IPS-15b (cell line): ENCODE measurements at regions not wholly inside any gene's neighbourhood (a gene's known extent, or its start where the extent isn't known, plus 50 kb on each side); places are given as distances from the start of the nearest gene placed in this dataset.
"Not testable (repeated sequence)": the region's sequence is repeated elsewhere in the genome, so short reads cannot be mapped to it uniquely, and the experiment has no call there.

ENCODE experiments used
- H3K27me3 ChIP-seq: one replicate; pipeline ENCODE4 v1.6.1; 2013; ENCODE audit warnings: low read length; ENCODE audit not compliant: control insufficient read depth, insufficient read depth
- H3K36me3 ChIP-seq: one replicate; pipeline ENCODE4 v1.6.1; 2013; ENCODE audit warnings: low read length; ENCODE audit not compliant: control insufficient read depth, insufficient read depth
- H3K4me1 ChIP-seq: one replicate; pipeline ENCODE4 v1.6.1; 2013; ENCODE audit warnings: mild to moderate bottlenecking, low read length; ENCODE audit not compliant: control insufficient read depth, insufficient read depth
- H3K4me3 ChIP-seq: one replicate; pipeline ENCODE4 v1.5.1; 2013; ENCODE audit warnings: low read depth, low read length
- H3K9ac ChIP-seq: one replicate; pipeline ENCODE4 v1.6.1; 2013; ENCODE audit warnings: low read depth, mild to moderate bottlenecking, low read length
- H3K9me3 ChIP-seq: one replicate; pipeline ENCODE4 v1.6.1; 2013; ENCODE audit warnings: mild to moderate bottlenecking, low read length; ENCODE audit not compliant: control insufficient read depth, insufficient read depth

DNA sequence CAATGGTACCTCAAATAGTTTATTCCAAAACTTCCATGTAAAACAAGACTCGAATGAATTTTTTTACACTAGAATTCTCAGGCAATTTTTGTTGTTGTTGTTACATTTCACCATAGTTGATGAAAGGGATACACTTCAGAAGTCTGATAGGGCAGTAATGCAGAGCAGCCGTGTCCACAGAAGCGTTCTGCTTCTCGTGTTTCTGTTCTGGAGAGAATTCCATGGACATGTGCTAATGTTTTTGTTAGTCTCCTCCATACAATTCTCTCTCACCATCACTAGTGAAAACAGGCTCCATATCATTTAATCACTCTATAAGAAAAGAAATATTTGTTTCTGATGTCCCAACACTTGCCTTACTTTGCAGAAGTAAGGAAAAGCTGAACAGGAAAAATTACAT lies 606.1 kb downstream of the SLC16A7 start:
- no peaks in the 10 kb centered on the region for H3K9me3 ChIP-seq
- H3K4me3 ChIP-seq = no peak overlapping the region
- H3K36me3 ChIP-seq = no peaks in the 10 kb centered on the region
- H3K9ac ChIP-seq = no peak overlapping the region
- no peaks in the 10 kb centered on the region for H3K4me1 ChIP-seq
- H3K27me3 ChIP-seq = no peaks in the 10 kb centered on the region

DNA sequence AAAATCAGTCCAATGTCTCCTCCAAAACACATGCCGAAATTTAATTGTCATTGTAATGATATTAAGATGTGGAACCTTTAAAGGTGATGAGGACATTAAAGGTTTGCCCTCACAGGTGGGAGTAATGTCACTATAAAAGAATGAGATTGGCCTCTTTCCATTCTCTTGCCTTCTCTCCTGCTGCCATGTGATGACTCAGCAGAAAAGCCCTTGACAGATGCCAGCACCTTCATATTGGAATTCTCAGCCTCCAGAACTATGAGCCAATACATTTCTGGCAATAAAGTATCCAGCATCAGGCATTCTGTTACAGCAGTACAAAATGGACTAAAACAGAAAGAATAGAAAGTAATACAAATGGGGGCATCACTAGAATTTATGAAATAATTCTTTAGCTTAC lies 609.7 kb downstream of the SLC16A7 start:
- no peak overlapping the region for H3K9ac ChIP-seq
- H3K4me3 ChIP-seq = no peak overlapping the region
- H3K36me3 ChIP-seq = no peaks in the 10 kb centered on the region
- H3K4me1 ChIP-seq = no peaks in the 10 kb centered on the region
- no peaks in the 10 kb centered on the region for H3K27me3 ChIP-seq
- H3K9me3 ChIP-seq = no peaks in the 10 kb centered on the region

DNA sequence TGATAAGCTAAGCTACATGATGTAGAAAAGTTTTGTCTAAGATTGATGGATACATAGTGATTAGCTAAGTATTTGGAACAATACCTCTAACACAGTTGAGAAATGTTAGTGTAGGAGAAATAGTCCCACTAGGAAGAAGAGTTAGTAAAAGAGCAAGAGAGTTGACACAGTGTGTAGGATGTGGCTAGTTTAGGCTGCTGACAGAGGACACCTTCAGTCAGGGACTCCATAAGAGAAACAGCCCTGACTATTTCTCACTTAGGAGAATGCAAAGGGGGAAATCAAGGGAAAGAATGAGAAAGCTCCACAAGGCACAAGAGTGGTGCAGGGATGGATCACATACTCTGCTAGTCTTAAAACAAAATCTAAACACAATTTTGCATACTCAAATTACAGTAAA lies 613.7 kb downstream of the SLC16A7 start:
- H3K9ac ChIP-seq = no peak overlapping the region
- no peaks in the 10 kb centered on the region for H3K27me3 ChIP-seq
- H3K4me3 ChIP-seq = no peak overlapping the region
- no peaks in the 10 kb centered on the region for H3K36me3 ChIP-seq
- H3K4me1 ChIP-seq = no peaks in the 10 kb centered on the region
- no peaks in the 10 kb centered on the region for H3K9me3 ChIP-seq

DNA sequence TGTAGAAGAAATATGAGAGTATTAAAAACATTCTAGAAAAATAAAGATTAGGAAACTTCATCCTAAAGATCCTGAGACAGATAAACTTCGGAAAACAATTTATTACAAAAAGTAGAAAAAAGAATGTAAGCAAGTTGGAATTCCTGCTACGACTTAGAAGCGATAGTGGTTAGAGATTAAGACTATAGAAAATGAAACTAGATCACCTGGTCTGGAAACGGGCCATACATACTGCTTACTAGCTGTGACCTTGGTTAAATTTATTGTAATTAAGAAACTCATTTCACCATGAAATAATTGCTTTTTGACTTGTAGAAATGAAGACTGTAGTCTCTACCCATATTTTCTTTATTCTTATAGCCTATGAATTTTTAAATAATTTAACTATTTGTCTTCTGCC lies 614.1 kb downstream of the SLC16A7 start:
- no peak overlapping the region for H3K4me3 ChIP-seq
- no peaks in the 10 kb centered on the region for H3K9me3 ChIP-seq
- no peaks in the 10 kb centered on the region for H3K27me3 ChIP-seq
- no peaks in the 10 kb centered on the region for H3K4me1 ChIP-seq
- no peaks in the 10 kb centered on the region for H3K36me3 ChIP-seq
- no peak overlapping the region for H3K9ac ChIP-seq

DNA sequence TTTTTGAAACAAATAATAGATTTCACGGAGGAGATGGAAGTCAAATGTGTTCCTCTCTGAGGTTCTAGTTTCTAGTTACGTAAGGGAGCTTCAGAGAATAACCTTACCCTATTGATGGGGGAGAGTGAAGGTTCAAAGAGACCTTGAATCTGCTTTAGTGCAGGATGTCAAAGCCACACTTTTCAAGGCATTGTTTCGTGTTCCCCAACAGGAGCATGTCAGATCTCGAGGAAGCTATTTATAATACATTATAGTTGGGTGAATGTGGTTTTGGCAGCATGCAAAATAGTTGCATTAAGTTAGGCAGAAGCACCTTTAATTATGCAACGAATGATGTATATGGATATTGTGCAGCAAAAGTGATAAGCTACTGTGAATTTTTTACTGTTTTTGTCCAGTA lies 614.9 kb downstream of the SLC16A7 start:
- Histone ChIP-seq H3K9me3 (no peaks in the 10 kb centered on the region), H3K4me3 (no peak overlapping the region), H3K36me3 (no peaks in the 10 kb centered on the region), H3K27me3 (no peaks in the 10 kb centered on the region), H3K4me1 (no peaks in the 10 kb centered on the region), H3K9ac (no peak overlapping the region)

DNA sequence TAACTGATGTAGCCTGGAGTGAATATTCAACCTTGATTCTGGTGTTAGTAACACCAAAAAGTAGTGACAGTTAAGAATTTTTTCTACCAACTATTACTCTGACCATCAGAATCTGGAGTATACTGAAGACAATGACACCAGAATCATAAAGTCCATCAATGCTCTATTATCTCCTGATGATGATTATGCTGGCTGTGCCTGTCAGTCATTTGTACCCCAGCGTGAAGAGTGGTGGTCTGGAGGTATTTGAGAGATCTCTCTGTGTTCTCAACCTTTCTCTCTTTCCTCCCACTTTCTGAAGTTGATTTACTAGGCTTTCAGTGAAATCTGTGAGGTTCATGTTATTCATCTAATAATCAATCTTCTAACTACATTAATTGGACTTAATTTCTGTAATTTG lies 615.4 kb downstream of the SLC16A7 start:
- Histone ChIP-seq H3K4me3 (no peak overlapping the region), H3K27me3 (no peaks in the 10 kb centered on the region), H3K9ac (no peak overlapping the region), H3K36me3 (no peaks in the 10 kb centered on the region), H3K4me1 (no peaks in the 10 kb centered on the region), H3K9me3 (no peaks in the 10 kb centered on the region)

DNA sequence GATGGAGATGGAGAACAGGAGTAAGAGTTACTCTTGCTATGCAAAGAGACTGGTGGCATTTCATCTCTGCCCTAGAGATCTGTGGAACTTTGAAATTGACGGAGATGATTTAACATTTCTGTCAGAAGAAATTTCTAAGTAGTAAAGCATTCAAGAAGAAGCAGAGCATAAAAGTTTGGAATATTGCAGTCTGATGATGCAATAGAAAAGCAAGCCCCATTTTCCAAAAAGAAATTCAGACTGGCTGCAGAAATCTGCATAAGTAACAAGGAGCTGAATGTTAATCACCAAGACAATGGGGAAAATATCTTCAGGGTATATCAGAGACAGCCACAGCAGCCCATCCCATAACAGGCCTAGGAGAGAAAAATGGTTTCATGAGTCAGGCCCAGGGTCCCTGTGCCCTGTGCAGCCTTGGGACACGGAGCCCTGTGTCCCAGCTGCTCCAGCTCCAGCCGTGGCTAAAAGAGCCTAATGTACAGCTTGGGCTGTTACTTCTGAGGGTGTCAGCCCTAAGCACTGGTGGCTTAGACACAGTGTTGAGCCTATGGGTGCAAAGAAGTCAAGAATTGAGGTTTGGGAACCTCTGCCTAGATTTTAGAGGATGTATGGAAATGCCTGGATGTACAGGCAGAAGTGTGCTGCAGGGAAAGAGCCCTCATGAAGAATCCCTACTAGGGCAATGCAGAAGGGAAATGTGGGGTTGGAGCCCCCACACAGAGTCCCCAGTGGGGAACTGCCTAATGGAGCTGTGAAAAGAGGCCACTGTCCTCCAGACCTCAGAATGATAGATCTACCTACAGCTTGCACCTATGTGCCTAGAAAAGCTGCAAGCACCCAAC lies 616.6 kb downstream of the SLC16A7 start:
- no peaks in the 10 kb centered on the region for H3K4me1 ChIP-seq
- H3K36me3 ChIP-seq = no peaks in the 10 kb centered on the region
- no peaks in the 10 kb centered on the region for H3K9me3 ChIP-seq
- H3K4me3 ChIP-seq = no peak overlapping the region
- no peak overlapping the region for H3K9ac ChIP-seq
- H3K27me3 ChIP-seq = no peaks in the 10 kb centered on the region

DNA sequence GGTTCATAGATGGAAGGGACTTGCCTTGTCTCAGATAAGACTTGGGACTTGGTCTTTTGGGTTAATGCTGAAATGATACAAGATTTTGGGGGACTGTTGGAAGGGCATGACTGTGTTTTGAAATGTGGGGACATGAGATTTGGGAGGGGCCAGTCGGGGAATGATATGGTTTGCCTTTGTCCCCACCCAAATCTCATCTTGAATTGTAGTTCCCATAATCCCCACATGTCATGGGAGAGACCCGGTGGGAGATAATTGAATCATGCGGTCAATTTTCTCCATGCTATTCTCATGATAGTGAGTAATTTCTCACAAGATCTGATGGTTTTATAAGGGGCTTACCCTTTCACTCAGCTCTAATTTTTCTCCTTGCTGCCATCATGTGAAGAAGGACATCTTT lies 617.4 kb downstream of the SLC16A7 start:
- not testable (repeated sequence) for H3K36me3 ChIP-seq, H3K4me3 ChIP-seq, H3K4me1 ChIP-seq, H3K9me3 ChIP-seq, H3K27me3 ChIP-seq, H3K9ac ChIP-seq

DNA sequence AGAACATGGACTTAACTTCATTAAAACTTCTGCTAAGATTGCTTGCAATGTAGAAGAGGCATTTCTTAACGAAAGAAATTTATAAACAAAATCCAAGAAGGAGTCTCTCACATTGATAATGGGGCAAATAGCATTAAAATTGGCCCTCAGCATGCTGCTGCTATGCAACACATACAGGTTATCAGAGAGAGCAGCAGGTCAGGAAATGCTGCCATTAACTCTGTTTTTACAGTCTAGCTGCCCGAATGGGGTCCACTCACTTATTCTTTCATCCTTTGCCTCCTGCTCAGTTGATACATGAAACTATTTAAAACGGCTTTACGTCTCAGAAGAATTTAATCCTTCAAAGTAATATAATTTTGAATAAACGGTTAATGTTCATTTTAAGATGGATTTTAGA lies 620.4 kb downstream of the SLC16A7 start:
- no peak overlapping the region for H3K4me3 ChIP-seq
- no peak overlapping the region for H3K9ac ChIP-seq
- no peaks in the 10 kb centered on the region for H3K27me3 ChIP-seq
- no peaks in the 10 kb centered on the region for H3K4me1 ChIP-seq
- H3K9me3 ChIP-seq = no peaks in the 10 kb centered on the region
- H3K36me3 ChIP-seq = no peaks in the 10 kb centered on the region

DNA sequence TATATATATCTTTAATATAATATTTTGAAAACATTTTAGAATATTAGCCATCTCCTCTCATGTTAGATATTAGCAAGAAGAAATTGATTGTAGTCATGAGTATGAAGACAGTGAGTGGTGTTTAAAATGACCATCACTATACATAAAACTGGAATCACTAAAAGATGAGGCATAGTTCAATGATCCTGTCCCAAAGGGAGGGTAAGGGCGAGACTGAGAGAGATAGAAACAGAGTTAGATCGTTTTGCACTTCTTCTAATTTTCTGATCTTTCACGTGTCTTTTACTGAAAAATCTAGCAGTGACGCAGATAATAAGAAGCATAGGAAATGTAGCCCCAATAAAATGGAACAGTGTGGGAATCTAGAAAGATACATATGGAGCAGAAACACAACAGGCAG lies 627.4 kb downstream of the SLC16A7 start:
- Histone ChIP-seq H3K9me3 (no peaks in the 10 kb centered on the region), H3K9ac (no peak overlapping the region), H3K36me3 (no peaks in the 10 kb centered on the region), H3K27me3 (no peaks in the 10 kb centered on the region), H3K4me1 (no peaks in the 10 kb centered on the region), H3K4me3 (no peak overlapping the region)

DNA sequence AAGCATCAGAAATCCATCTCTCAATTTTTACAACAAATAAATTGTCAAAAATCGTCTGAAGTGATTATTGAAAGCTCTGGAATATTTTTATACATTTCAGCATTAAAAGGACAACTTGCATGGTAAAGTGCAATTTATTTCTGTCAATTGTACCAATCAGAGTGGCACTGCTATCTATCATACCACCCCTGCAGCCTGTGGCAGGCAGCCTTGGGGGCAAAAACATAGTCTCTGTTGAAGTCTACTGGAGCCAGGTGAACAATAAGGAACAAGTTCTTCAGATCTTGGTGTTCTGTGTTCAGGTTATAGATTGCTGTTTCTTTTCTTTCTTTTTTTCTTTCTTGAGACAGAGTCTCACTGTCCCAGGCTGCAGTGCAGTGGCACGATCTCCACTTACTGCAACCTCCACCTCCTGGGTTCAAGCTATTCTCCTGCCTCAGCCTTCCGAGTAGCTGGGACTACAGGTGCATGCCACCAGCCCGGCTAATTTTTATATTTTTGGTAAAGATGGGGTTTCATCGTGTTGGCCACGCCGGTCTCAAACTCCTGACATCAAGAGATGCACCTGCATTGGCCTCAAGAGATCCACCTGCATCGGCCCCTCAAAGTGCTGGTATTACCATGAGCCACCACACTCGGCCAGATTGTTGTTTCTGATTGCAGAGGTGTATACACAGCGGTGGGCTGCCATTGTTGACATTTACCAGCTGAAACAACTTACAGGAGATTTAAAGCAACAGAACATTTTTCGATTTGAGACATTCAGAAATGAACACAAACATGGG lies 629.6 kb downstream of the SLC16A7 start:
- H3K36me3 ChIP-seq = no peaks in the 10 kb centered on the region
- no peak overlapping the region for H3K9ac ChIP-seq

DNA sequence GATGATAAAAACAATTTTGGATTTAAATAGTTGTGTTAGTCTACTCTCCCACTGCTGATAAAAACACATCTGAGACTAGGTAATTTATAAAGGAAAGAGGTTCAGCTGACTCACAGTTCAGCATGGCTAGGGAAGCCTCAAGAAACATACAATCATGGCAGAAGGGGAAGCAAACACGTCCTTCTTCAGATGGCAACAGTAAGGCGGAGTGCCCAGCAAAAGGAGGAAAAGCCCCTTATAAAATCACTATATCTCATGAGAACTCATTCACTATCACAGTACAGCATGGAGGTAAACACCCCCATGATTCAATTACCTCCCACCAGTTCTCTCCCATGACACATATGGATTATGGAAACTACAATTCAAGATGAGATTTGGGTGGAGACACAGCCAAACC lies 632.1 kb downstream of the SLC16A7 start:
- no peaks in the 10 kb centered on the region for H3K36me3 ChIP-seq

More for the DNA sequence above, 629.6 kb downstream of the SLC16A7 start:
- Histone ChIP-seq H3K4me1 (no peaks in the 10 kb centered on the region), H3K4me3 (no peak overlapping the region), H3K27me3 (no peaks in the 10 kb centered on the region), H3K9me3 (no peaks in the 10 kb centered on the region)

More for the DNA sequence above, 632.1 kb downstream of the SLC16A7 start:
- Histone ChIP-seq H3K4me3 (no peak overlapping the region), H3K9ac (no peak overlapping the region), H3K4me1 (no peaks in the 10 kb centered on the region), H3K27me3 (no peaks in the 10 kb centered on the region), H3K9me3 (no peaks in the 10 kb centered on the region)
